ENCODE measurements at regions not wholly inside any gene's neighbourhood (a gene's known extent, or its start where the extent isn't known, plus 50 kb on each side); places are given as distances from the start of the nearest gene placed in this dataset.

DNA sequence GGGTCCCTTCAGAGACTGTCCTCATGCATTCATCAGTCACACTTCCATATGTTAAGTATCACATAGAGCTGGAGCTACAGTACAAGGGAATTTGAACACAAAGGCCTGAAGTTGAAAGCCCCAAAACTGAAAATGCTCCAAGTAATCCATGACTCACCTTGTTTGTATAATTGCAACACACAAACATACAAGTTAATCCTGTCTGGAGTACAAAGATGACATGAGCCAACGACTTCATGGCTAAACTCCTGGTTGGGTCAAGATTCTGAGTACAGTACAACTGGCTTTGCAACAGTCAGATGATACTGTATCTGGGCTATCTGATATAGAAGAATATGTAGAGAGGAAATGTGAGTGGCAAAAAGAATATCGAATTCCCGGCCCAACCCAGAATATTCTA, 73.1 kb upstream of the AASS start:
- no peaks in the 10 kb centered on the region for H3K4me1 ChIP-seq (ENCODE audit: insufficient read depth)
- H3K9me2 ChIP-seq (ENCODE audit: insufficient read depth): no peaks in the 10 kb centered on the region
- H3K9ac ChIP-seq: no peak overlapping the region
- no peaks in the 10 kb centered on the region for H4K20me1 ChIP-seq (ENCODE audit: insufficient read depth)
- no peaks in the 10 kb centered on the region for H3K27me3 ChIP-seq (replicated peaks; ENCODE audit: insufficient read depth)
- TF ChIP-seq EZH2 (IDR thresholded peaks at IDR 0.05; ENCODE audit: insufficient read depth, poor library complexity, severe bottlenecking) (no peak), EZH2phosphoT487 (IDR thresholded peaks at IDR 0.05; ENCODE audit: insufficient read depth, low read depth) (no peak)
- H3K79me2 ChIP-seq (ENCODE audit: insufficient read depth): no peaks in the 10 kb centered on the region
- no peaks in the 10 kb centered on the region for H3F3A ChIP-seq (ENCODE audit: insufficient read depth)
- H3K9me3 ChIP-seq (ENCODE audit: low read depth): no peaks in the 10 kb centered on the region
- no peak overlapping the region for H2AFZ ChIP-seq
- in situ Hi-C loops (cut with MboI): loop anchor here (10.0 kb wide), 1 partner anchor 318 kb away; no protein-coding TSS in a partner anchor
- WGBS, 2 experiments (ENCODE audit: low coverage in 1 of 2, low lambda C conversion rate in 2 of 2, missing lambda C conversion rate in 2 of 2): 60% methylated on average over 3 of the region's 3 CpGs
- H3K4me3 ChIP-seq: no peak overlapping the region
- no peak overlapping the region for H3K4me2 ChIP-seq (ENCODE audit: unreplicated experiment)
- H3K36me3 ChIP-seq (ENCODE audit: low read depth): no peaks in the 10 kb centered on the region
- H3K27ac ChIP-seq: no peak overlapping the region
- DNase-seq: peak; percentile 29

DNA sequence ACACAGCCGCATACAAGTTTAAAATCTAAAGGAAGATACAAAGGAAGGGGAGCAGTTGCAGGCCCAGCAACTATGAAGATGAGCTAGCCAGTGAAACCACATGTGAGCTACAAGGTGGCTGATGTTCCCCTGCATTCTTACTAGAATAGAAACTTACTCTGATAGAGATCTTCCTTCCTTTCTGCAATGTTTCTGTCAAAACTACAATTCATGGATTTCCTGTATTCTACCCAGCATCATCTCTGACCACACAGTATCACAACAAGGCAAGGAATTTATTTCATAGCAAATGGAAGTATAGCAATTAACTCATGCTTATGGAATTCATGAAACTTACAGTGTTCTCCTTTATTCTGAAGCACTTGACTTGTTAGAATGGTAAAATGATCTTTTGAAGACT, 68.7 kb upstream of the AASS start:
- Histone ChIP-seq H3K27me3 (replicated peaks; ENCODE audit: insufficient read depth) (no peaks in the 10 kb centered on the region), H3K4me3 (no peak overlapping the region), H3K36me3 (ENCODE audit: low read depth) (no peaks in the 10 kb centered on the region), H2AFZ (no peak overlapping the region), H3K4me1 (ENCODE audit: insufficient read depth) (no peaks in the 10 kb centered on the region), H3K4me2 (ENCODE audit: unreplicated experiment) (no peak overlapping the region), H3K9me2 (ENCODE audit: insufficient read depth) (no peaks in the 10 kb centered on the region), H3F3A (ENCODE audit: insufficient read depth) (no peaks in the 10 kb centered on the region), H4K20me1 (ENCODE audit: insufficient read depth) (no peaks in the 10 kb centered on the region), H3K9me3 (ENCODE audit: low read depth) (no peaks in the 10 kb centered on the region), H3K9ac (no peak overlapping the region), H3K79me2 (ENCODE audit: insufficient read depth) (no peaks in the 10 kb centered on the region), H3K27ac (no peak overlapping the region)
- in situ Hi-C loops (cut with MboI): loop anchor here (10.0 kb wide), 1 partner anchor 322 kb away; no protein-coding TSS in a partner anchor
- no peak for DNase-seq
- 83 to 91% methylated on average over 1 of the region's 1 CpG for WGBS, 2 experiments (ENCODE audit: low coverage in 1 of 2, low lambda C conversion rate in 2 of 2, missing lambda C conversion rate in 2 of 2)
- no peak for TF ChIP-seq EZH2phosphoT487 (IDR thresholded peaks at IDR 0.05; ENCODE audit: insufficient read depth, low read depth)
- TF ChIP-seq EZH2 (IDR thresholded peaks at IDR 0.05; ENCODE audit: insufficient read depth, poor library complexity, severe bottlenecking): no peak

DNA sequence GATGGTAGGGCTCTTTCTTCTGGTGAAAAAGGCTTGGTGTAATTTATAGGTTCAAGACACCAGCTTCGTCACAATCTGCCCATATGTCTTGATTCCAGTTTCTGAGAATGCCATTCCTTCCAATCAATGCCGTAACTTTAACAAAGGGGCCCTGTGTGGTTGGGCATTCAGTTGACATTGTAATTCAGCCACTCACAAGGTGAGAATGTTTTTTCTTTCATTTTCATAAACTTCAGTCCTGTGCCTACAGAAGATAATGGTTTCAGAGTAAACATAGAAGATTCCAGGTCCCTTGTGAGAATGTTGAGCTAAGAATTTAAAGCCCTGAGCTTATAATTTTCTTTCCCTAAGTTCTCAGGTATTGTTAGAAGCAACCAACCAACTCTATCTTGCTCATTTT, 67.3 kb upstream of the AASS start:
- in situ Hi-C loops (cut with MboI): loop anchor here (10.0 kb wide), 1 partner anchor 323 kb away; no protein-coding TSS in a partner anchor
- H4K20me1 ChIP-seq (ENCODE audit: insufficient read depth): no peaks in the 10 kb centered on the region
- H3K27me3 ChIP-seq (replicated peaks; ENCODE audit: insufficient read depth): no peaks in the 10 kb centered on the region
- H3K9ac ChIP-seq: no peak overlapping the region
- H2AFZ ChIP-seq: no peak overlapping the region
- no peak overlapping the region for H3K27ac ChIP-seq
- H3K4me3 ChIP-seq: no peak overlapping the region
- no peak overlapping the region for H3K4me2 ChIP-seq (ENCODE audit: unreplicated experiment)
- TF ChIP-seq EZH2 (IDR thresholded peaks at IDR 0.05; ENCODE audit: insufficient read depth, poor library complexity, severe bottlenecking): no peak
- TF ChIP-seq EZH2phosphoT487 (IDR thresholded peaks at IDR 0.05; ENCODE audit: insufficient read depth, low read depth): no peak
- H3K36me3 ChIP-seq (ENCODE audit: low read depth): no peaks in the 10 kb centered on the region
- H3K4me1 ChIP-seq (ENCODE audit: insufficient read depth): no peaks in the 10 kb centered on the region
- no peaks in the 10 kb centered on the region for H3F3A ChIP-seq (ENCODE audit: insufficient read depth)
- H3K9me2 ChIP-seq (ENCODE audit: insufficient read depth): no peaks in the 10 kb centered on the region
- H3K79me2 ChIP-seq (ENCODE audit: insufficient read depth): no peaks in the 10 kb centered on the region
- 35 to 44% methylated on average over 2 of the region's 2 CpGs for WGBS, 2 experiments (ENCODE audit: low coverage in 1 of 2, low lambda C conversion rate in 2 of 2, missing lambda C conversion rate in 2 of 2)
- H3K9me3 ChIP-seq (ENCODE audit: low read depth): no peaks in the 10 kb centered on the region
- no peak for DNase-seq

DNA sequence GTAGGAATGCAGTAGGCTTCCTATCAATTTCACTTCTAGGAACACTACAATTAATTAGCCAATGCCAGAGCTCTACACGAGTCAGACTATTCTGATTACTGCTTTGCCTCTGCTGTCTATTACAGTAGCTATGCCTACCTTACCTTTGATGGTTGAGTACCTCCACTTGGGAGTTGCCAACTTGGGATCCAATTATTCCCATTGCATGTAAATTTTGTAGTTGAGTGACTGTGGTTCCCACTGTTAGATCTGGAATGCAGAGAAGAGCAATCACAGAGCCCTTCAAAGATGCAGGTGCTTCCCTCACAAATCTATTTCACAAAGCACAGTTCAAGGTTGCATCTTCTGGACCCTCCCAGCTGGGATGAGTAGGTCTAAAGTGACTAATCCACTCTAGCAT, 62.9 kb upstream of the AASS start:
- in situ Hi-C loops (cut with MboI): no loop called here
- Histone ChIP-seq H3K9ac (no peak overlapping the region), H3K9me3 (ENCODE audit: low read depth) (no peaks in the 10 kb centered on the region), H3K27me3 (replicated peaks; ENCODE audit: insufficient read depth) (no peaks in the 10 kb centered on the region), H3K27ac (no peak overlapping the region), H3K36me3 (ENCODE audit: low read depth) (no peaks in the 10 kb centered on the region), H3K4me2 (ENCODE audit: unreplicated experiment) (no peak overlapping the region), H2AFZ (no peak overlapping the region), H4K20me1 (ENCODE audit: insufficient read depth) (no peaks in the 10 kb centered on the region), H3K4me1 (ENCODE audit: insufficient read depth) (no peaks in the 10 kb centered on the region), H3K9me2 (ENCODE audit: insufficient read depth) (no peaks in the 10 kb centered on the region), H3F3A (ENCODE audit: insufficient read depth) (no peaks in the 10 kb centered on the region), H3K79me2 (ENCODE audit: insufficient read depth) (no peaks in the 10 kb centered on the region), H3K4me3 (no peak overlapping the region)
- no peak for TF ChIP-seq EZH2 (IDR thresholded peaks at IDR 0.05; ENCODE audit: insufficient read depth, poor library complexity, severe bottlenecking)
- no peak for TF ChIP-seq EZH2phosphoT487 (IDR thresholded peaks at IDR 0.05; ENCODE audit: insufficient read depth, low read depth)
- WGBS, 2 experiments (ENCODE audit: low coverage in 1 of 2, low lambda C conversion rate in 2 of 2, missing lambda C conversion rate in 2 of 2): 13 to 15% methylated on average over 1 of the region's 1 CpG
- DNase-seq: no peak

DNA sequence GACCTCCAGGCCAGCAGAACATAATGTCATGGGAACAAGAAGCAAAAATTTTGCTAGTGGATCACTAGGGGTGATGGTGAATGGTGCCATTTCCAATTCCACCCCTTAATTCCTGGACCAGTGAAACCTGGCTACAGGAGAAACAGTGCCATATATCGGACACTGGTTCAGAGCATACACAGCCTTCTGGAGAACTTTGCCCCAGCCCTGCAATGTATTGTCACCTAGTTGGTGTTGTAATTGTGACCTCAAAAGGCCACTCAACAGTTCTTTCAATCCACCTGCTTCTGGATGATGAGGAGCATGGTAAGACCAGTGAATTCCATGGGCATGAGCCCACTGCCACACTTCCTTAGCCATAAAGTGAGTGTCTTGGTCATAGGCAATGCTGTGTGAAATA, 59.8 kb upstream of the AASS start:
- no peaks in the 10 kb centered on the region for H3K27me3 ChIP-seq (replicated peaks; ENCODE audit: insufficient read depth)
- no peak overlapping the region for H3K27ac ChIP-seq
- no peak overlapping the region for H3K9ac ChIP-seq
- no peak overlapping the region for H3K4me3 ChIP-seq
- TF ChIP-seq EZH2 (IDR thresholded peaks at IDR 0.05; ENCODE audit: insufficient read depth, poor library complexity, severe bottlenecking): no peak
- no peak for TF ChIP-seq EZH2phosphoT487 (IDR thresholded peaks at IDR 0.05; ENCODE audit: insufficient read depth, low read depth)
- no peaks in the 10 kb centered on the region for H3K9me3 ChIP-seq (ENCODE audit: low read depth)
- H3K4me1 ChIP-seq (ENCODE audit: insufficient read depth): no peaks in the 10 kb centered on the region
- no peaks in the 10 kb centered on the region for H3K9me2 ChIP-seq (ENCODE audit: insufficient read depth)
- in situ Hi-C loops (cut with MboI): no loop called here
- no peaks in the 10 kb centered on the region for H3K79me2 ChIP-seq (ENCODE audit: insufficient read depth)
- no peaks in the 10 kb centered on the region for H4K20me1 ChIP-seq (ENCODE audit: insufficient read depth)
- no peaks in the 10 kb centered on the region for H3K36me3 ChIP-seq (ENCODE audit: low read depth)
- WGBS, 2 experiments (ENCODE audit: low coverage in 1 of 2, low lambda C conversion rate in 2 of 2, missing lambda C conversion rate in 2 of 2): 71 to 74% methylated on average over 1 of the region's 1 CpG
- no peak overlapping the region for H2AFZ ChIP-seq
- H3K4me2 ChIP-seq (ENCODE audit: unreplicated experiment): no peak overlapping the region
- DNase-seq: no peak
- no peaks in the 10 kb centered on the region for H3F3A ChIP-seq (ENCODE audit: insufficient read depth)
